GM21390 (cell line): ENCODE measurements at regions not wholly inside any gene's neighbourhood (a gene's known extent, or its start where the extent isn't known, plus 50 kb on each side); places are given as distances from the start of the nearest gene placed in this dataset.

Experiments
- ATAC-seq: cut with Tn5 transposase; IDR thresholded peaks from one replicate; pipeline ENCODE4 v1.9.1; 2021; ENCODE audit not compliant: unreplicated experiment

DNA sequence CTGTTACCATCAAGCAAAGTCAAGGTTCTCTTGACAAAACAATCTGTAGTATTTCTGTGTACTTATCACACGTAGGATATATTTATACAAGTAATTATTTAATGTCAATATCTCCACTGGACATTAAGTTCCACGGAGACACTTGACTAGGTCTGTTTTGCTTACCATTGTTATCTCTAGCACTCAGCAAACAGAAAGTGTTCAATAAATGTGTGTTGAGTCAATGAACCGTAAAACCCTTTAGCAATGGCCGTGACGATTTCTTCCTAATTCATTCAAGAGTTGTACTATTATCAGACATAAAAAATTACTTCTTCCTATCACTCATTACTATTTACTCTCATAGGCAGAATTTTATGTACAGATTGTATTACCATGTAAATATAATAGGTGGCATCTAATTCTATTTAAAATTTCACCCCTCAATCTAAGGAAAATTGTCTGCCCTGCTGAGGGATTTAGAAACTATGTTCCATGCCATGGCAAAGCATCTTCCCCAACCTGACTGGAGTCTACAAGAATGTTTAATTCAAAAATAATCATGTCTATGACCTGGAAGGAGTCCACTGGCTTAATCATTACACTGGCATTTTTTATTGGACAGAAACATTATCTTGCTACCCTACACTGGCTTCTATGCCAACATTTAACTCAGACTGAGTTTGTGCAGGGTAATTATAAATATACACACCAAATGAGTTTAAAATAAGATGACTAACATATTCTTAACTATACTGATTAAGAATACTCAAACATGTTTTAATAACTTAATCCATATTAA, 301.9 kb downstream of the ZEB2 start:
- ATAC-seq, result no peak

DNA sequence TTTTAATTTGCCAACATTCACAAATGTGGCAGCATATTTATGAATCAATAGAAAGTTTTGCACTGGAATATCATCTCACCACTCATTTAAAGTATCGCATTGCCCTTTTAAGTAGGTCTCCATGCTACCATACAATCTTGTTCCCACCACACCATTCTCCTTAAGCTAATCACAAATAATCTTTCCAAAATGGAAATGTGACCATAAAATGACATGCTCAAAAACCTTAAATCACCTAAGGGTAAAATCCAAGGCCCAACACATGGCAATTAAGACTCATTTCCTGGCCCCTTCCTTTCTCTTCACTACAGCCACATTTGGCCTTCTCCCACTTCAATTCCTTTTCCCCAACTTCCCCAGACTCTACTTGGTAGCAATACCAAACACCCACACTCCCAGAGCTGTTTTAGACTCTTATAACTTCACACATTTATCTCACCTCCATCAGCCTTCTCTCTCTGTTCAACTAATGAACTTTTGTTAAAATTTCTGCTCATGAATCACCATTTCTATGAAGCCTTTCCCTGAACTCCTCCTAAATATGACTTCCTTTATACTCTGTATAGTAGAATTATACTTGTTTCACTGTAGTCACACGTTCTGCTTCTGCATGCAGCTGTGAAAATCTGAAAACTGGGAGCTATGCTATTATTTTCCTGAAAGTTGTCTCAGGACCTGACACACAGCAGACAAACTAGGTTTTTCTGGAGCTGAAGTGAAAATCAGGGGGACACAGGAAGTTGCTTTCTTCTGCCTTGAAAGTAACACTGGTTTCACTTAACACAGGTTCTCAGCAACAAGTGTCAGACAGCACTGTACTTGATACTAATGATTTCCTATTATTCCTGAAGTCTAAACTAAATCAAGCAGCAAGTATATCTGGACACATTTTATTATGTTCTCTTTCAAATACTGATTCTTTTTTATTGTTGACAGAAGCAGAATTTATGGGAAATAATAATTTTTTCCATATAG, 303.9 kb downstream of the ZEB2 start:
- ATAC-seq, result peak; percentile 73

DNA sequence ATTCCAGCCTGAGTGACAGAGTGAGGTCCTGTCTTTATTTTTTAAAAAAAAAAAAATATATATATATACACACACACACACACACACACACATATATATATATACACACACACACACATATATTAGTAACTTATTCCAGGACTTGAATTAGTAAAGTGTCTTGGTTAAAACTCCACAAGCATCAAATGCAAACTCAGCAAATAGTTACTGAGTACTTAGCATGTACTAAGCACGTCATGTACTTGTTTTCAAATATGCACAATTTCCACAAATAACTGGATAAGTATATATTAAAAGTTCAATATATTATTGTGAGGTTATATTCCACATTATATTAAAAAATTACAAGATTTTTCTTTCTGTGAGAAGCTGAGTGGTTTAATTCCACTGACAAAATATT, 304.7 kb downstream of the ZEB2 start:
- ATAC-seq, result no peak

DNA sequence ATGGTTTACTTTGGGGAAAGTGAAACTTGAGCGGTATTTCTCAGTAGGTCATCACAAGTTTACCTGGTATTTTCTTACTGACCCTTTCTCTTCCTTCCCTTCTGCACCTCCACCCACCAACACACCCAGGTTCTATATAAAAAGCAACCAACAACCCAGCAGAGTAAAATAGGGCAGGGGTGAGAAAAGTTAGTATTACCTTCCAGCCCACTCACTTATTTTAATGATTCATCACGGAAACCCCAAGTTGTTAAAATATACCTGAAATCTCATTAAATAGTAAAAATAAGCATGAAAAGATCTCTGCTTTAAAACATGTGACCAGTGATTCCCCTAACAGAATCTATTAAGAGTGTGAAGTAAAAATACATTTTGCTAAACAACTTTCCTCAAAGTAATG, 306.1 kb downstream of the ZEB2 start:
- peak; percentile 87 for ATAC-seq

DNA sequence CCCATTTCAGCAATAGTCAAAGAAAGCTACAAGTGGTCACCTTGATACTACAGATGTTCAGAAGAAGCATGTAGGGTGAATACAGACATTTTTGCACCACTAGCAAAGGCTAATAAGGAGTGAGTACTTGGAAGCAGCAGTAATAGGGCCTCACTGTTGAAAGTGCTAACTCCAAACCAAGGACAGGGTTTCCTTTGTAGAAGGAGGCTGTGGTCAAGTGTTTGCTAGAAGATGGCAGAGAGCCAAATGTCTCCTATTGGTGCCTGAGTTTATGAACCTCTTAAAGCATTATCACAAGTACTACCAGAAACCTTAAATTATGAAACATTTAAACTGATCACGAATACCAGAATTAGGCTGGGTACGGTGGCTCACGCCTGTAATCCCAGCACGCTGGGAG, 308.1 kb downstream of the ZEB2 start:
- ATAC-seq, result no peak

DNA sequence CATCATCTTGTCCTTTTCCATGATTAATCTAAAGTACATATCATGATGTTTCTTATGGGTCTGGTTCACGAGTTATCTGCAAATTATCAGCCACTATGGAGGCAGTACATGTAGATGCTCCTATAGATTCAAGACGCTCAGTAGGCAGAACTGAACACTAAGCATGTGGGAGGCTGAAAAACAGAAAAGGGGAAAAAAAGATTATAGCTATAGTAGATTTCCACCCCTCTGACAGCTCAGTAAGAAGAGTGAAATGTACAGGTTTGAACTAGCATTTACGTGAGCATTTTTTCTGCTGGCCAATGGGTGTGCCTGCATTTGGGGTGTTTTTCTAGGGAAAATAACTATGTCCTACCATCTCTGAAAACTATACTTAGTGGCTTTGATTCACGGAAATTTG, 308.9 kb downstream of the ZEB2 start:
- ATAC-seq, result no peak

DNA sequence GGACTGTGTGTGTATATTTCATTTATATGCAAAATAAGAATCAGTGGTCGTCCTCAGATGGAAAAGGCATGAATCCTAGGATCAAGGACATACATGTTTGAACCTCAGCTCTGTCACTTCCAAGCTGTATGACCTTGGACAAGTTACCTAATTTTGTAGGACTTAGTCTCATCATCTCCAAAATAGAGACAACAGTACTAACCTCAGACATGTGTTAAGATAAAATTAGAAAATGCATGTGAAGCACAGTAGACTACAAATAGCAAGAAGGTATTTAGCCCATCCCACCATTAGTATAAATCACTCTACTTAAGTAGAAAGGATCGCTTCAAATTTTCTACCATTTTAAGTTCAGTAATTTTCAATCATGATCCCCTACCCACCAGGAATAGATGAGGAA, 309.8 kb downstream of the ZEB2 start:
- no peak for ATAC-seq

DNA sequence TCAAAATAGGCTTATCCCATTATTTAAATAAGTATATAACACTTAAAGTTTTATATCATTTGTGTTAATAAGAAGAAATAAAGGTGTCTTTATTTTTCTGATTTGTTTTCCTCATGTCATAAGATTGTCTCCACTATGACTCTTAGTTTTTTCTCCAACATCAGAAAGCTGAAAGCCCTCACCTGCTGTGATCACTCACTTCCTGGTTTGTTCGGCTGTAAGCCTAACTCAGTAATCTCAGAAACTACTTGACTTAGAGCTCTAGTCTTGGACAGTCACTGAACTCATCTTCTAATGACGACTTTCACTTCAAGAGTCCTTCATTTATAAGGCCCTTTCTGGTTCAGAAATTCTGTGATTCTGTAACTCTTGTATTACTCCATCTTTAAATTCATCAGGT, 311.0 kb downstream of the ZEB2 start:
- no peak for ATAC-seq

DNA sequence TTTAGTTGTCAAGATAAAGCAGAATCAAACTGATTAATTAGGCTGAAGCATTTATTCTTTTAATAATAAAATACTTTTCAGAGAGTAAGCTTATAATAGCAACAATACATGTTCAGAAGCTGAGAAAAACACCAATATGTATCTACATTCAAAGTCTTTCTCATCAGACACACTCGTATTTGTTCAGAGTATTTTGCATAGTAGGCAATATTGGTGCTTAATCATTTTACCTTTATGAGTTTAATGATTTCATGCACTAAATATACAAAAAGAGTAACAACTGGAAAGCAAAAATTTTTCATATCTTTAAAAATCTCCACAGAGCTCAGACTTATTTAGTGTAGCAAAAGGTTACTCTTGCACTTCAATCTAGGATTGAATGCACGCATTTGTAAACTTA, 313.9 kb downstream of the ZEB2 start:
- no peak for ATAC-seq

DNA sequence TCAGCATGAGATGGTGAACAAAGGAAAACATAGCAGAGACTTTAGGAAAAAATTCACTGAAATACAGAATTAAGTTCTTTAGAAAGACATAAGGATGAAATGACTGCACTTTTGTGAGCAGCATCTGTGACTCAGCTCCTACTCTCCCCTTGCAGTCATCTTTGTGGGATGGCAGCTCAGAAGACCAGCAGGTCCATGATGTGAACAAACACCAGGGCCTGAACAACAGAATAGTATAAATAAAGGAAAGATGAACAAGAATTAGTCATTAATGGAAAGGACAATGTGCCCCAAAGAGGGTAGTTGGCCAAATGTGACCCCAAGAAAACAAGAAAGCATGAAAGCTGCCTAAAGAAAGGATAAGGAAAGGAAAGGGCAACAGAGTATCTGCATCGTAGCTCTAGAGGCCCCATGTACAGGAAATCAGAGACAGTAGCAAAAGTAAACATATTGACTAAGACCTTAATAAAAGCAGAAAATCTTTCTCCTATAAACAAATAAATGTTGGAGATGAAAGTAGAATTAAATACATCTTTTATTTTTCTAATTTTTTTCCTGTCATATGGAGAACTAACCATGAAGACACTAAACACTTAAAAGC, 318.0 kb downstream of the ZEB2 start:
- no peak for ATAC-seq

DNA sequence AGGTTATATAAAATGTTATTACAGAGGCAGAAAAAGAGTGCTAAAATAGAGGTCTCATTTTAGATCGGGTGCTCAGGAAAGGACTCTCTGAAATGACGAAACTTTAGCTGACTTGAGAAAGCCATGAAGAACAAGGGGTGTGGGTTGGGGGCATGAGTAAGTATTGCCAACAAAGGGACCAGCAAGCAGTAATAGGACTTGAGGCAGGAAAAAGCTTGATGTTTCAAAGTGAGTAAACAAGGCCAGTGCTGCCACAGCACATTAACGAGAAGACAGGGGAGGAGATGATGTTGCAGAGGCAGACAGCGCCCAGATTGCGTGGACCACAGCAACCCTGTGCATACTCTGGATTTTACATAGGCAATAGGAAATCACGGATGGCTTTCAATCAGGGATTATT, 318.8 kb downstream of the ZEB2 start:
- no peak for ATAC-seq

DNA sequence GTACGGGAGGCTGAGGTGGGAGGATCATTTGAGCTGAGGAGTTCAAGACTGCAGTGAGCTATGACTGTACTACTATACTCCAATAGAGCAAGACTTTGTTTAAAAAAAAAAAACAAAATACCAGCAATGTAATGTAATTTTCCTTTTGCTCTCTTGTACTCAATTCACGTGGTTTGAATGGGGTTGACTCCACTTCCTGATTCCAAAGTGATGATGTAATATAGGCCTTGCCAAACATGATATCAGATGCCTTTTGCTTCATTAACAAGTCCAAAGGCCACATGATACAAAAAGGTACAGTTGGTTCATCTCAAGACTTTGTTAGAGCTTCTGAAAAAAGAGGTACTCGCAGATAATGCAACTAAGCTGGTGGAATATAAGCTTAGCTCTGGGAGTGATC, 321.8 kb downstream of the ZEB2 start:
- ATAC-seq, result no peak

DNA sequence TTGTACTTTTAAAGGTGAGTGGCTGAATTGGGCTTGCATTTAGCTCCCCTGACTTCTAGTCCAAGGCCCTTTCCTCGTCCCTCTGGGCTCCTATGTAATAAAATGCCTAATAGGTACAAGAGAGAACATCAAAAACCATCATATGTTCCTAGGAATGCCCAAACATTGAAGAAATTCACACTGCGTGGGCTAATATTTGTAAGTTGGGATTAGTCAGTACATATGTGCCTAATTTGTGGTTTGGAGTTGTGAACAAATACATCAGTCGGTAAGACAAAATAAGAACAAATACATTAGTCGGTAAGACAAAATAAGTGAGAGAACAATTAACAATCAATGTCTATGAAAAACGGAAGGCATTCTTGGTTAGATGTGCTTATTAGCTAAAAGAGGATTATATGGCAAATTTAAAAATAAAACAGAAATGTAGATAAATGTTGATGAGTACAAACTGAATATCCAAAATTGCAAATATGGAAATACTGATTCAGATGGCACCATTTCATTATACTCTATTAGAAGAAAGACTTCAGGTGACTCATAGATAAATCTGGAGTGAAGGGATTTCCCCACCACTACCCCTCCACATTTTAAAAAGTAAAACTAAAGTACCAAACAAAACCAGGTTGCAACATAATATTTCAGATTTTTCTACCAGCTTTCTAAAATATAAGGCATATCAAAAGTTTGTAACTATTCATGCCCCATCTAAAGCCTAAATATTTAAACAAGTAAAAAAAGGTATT, 325.4 kb downstream of the ZEB2 start:
- ATAC-seq, result no peak

DNA sequence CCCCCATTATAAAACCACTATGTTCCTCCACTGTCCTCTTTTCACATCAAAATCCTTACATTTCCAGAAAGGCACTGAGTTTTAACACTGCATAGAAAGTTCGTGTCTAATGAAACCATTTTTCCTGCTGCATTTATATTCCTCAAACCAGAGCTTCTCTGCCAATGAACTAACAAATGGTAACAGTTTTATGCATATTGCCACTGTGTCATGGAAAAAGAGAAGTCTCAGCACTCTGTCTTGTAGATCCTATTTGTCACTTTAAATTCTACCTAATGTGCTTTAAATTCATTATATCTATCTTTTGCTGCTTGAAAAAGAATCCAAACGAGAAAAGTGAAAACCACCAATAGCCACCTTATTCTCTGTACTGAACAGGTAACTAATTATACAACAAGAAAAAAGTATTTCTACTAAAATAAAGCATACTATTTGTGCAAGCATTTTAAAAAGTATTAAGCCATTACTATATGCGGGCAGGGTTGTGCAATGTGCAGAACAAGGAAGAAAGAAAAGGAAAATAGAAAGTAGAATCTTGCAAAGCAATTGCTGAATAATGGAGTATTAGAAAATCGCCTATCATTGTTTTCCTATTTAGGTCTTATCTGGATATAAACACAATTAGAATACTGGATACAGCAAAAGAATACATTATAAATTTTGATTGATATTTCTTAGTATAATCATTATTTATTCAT, 328.9 kb downstream of the ZEB2 start:
- no peak for ATAC-seq

DNA sequence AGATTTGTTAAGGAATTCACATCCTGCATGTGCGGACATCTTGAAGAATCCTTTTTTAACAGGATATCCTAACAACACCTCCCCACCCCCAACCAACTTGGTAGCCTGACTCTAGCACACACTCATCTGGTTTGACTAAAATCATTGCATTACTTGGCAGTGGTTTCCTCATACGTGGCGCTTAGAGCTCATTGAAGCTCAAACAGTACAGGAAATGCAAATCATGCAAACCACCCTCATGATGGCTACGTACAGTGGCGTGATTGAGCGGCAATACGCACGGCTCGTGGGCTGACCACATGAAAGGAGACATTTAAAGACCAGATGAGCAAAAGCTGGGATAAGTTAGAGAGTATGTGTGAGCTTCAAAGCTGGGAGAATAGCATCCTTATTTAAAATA, 336.2 kb downstream of the ZEB2 start:
- peak; percentile 95 for ATAC-seq

DNA sequence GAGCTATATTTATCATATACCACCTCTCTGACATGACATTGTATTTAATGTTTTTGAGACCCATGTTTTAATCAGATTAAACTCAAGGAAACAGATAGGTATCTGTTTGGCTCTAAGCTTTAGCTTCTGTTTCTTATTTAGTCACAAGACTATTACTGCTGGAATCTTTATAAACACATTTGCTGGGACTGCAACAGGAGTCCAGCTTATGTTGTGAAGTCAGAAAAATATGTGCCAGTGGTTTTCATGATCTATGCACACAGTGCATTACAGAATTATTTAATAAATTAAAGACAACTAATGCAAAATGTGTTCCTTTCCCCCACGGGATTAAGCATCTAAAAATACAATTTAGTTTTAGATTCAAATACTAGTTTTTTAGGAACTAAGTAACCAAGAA, 338.9 kb downstream of the ZEB2 start:
- ATAC-seq, result no peak

DNA sequence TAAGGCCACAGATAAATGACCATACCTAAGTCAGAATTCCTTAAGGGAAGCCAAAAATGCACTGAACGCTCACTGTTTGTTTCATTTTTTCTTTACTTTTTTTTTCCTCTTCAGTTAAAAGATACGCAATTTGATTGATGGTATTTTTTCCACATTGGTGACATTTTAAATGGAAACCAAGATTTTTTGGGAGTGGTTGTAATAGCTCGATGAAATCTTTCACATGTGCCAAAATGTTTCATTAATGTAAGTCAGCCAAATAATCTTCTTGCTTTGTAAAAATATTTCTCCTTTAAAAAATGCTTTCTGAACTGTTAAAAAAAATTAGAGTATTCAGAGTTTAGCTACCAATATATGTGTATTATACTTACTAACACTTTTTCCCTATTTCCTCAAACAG, 339.8 kb downstream of the ZEB2 start:
- no peak for ATAC-seq

DNA sequence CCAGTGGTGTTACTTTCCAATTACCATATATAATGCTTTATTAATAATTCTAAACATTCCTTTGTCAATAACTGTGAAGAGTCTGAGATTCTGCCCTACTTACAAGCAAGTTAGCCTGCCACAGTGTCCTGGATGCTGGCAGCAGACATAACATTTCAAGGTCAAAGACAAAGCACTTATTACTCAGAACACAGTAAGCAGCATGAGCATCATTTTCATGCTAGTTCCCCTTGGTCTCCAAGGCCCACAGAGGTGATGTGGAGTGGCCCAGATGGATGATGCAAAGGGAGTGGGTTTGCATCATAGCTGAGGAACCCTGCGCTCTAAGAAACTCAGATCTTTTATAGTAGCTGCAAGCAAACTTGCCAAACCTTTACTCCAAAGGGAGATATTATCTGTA, 349.7 kb downstream of the ZEB2 start:
- no peak for ATAC-seq

DNA sequence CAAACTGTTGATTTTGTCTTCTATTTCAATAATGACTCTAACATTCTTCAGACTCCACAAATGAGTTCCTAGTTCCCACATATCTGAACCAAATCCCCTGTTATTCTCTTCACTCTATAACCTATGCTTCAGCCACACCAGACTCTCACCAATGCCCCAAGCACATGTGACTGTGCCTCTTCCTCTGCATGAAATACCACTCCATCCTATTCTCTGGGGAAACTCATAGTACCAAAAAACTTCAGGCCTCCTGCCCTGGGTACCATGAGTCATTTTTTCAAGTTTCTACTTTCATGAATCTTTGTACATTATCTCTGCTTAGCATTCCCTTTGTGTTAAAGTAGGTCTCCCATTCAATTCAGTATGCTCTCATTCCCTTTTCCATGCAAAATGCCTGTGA, 353.2 kb downstream of the ZEB2 start:
- ATAC-seq, result no peak

DNA sequence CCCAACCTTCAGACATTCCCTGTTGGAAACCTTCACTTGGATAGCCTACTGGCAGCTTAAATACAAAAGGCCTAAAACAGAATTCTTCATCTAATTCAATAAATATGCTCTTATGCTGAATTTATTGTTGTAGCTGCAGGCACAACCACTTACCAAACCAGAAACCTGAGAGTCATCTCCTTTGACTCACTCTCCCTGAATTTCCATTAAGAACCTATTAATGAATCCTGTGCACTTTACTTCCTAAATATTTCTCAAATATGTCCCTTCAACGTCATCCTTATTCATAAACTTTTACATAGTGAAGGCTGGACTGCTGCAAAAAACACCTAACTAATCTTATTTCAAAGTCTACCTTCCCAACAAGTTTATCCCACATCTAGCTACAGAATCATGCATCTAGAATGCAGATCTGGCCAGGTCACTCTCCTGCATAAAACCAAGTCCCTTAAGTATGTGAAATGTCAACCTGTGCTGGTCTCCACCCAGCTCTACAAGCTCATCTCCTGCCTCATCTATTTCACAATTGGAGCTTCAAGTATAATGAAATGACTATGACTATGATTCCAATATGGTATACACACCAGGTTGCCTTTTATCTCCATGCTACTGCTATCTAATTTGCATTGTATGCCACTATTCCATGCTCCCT, 354.2 kb downstream of the ZEB2 start:
- ATAC-seq, result no peak
